GM12878 (cell line): ENCODE measurements at regions not wholly inside any gene's neighbourhood (a gene's known extent, or its start where the extent isn't known, plus 50 kb on each side); places are given as distances from the start of the nearest gene placed in this dataset.
"Not testable (repeated sequence)": the region's sequence is repeated elsewhere in the genome, so short reads cannot be mapped to it uniquely, and the experiment has no call there.

Experiments used
- ATAC-seq: fragments of 200-7000 bp; cut with Tn5 transposase; 3 replicates; pipeline ENCODE4 v1.9.1; 2020; ENCODE audit warnings: mild to moderate bottlenecking, moderate library complexity
- BruUV-seq: library from RNA; stranded (reverse); fragments of 400-500 nt; replicated peaks from 2 replicates; lab custom pipeline; 2021; lab: Mats Ljungman, UMichigan
- CTCF ChIA-PET: fragments of 300-600 bp; sonication (Branson Sonifier 250); formaldehyde crosslinking; extraction: SDS; loops from one replicate; lab custom pipeline; 2021; ENCODE audit warnings: inconsistent platforms; lab: Yijun Ruan, JAX
- POLR2A ChIA-PET: fragments of 350-600 bp; formaldehyde crosslinking; extraction: SDS; loops from one replicate; lab custom pipeline; 2021; ENCODE audit warnings: inconsistent platforms; lab: Charles Lee
- RAD21 ChIA-PET: fragments of 300-600 bp; sonication (Branson Sonifier 250); formaldehyde crosslinking; loops from one replicate; lab custom pipeline; 2023; ENCODE audit warnings: antibody characterized with exemption; ENCODE audit not compliant: unreplicated experiment; lab: Charles Lee
- SMC1A ChIA-PET: fragments of 300-600 bp; sonication (Branson Sonifier 250); formaldehyde crosslinking; loops from one replicate; lab custom pipeline; 2023; ENCODE audit not compliant: unreplicated experiment, uncharacterized antibody; lab: Charles Lee
- DNase-seq: peaks from one replicate; pipeline ENCODE4 v3.0.0-alpha.2; 2011; ENCODE audit warnings: low read depth, low spot score
- FAIRE-seq: peaks from 3 replicates; lab custom pipeline; 2011; peaks lifted over from hg19 to GRCh38; lab: Jason Lieb, UNC
- H2AFZ ChIP-seq: 2 replicates; pipeline ENCODE4 v1.6.0; 2011; ENCODE audit warnings: low read depth, low read length, control low read depth; ENCODE audit not compliant: control insufficient read depth
- H3K27ac ChIP-seq: 2 replicates; pipeline ENCODE4 v1.5.1; 2011; ENCODE audit warnings: control low read depth; ENCODE audit not compliant: control insufficient read depth, insufficient read depth
- H3K27me3 ChIP-seq, 2 experiments: replicated peaks in 1 of 2; 2 replicates each; pipeline versions ENCODE4 v1.6.0 to v1.6.1; 2011; ENCODE audit warnings: low read length in 1 of 2; ENCODE audit not compliant: control insufficient read depth in 2 of 2, insufficient read depth in 2 of 2
- H3K36me3 ChIP-seq, 2 experiments: 2 replicates each; pipeline ENCODE4 v1.5.1; 2011; ENCODE audit warnings: low read length in 1 of 2; ENCODE audit not compliant: control insufficient read depth in 2 of 2, insufficient read depth in 2 of 2
- H3K4me1 ChIP-seq: 2 replicates; pipeline ENCODE4 v1.6.1; 2011; ENCODE audit warnings: mild to moderate bottlenecking, low read length, moderate library complexity, mixed read lengths; ENCODE audit not compliant: control insufficient read depth, insufficient read depth
- H3K4me2 ChIP-seq: 2 replicates; pipeline ENCODE4 v1.6.0; 2011; ENCODE audit warnings: control low read depth; ENCODE audit not compliant: control insufficient read depth, insufficient read depth
- H3K4me3 ChIP-seq: fragments of 200-600 bp; sonication (generic); 2 replicates; pipeline ENCODE4 v1.5.1; 2016
- H3K79me2 ChIP-seq: 2 replicates; pipeline ENCODE4 v1.6.0; 2011; ENCODE audit warnings: low read length; ENCODE audit not compliant: control insufficient read depth, insufficient read depth
- H3K9ac ChIP-seq: 2 replicates; pipeline ENCODE4 v1.8.0; 2011; ENCODE audit warnings: low read length, control low read depth, mixed read lengths; ENCODE audit not compliant: control insufficient read depth, insufficient read depth
- H3K9me3 ChIP-seq: replicated peaks from 3 replicates; pipeline ENCODE4 v1.5.1; 2011; ENCODE audit warnings: mild to moderate bottlenecking, low read length; ENCODE audit not compliant: control insufficient read depth, insufficient read depth
- H4K20me1 ChIP-seq: 2 replicates; pipeline ENCODE4 v1.6.0; 2011; ENCODE audit not compliant: control insufficient read depth, insufficient read depth
- CEBPB ChIP-seq, 2 experiments: fragments of 150-350 bp in 1 of 2; IDR thresholded peaks; 2 replicates each; pipeline ENCODE4 v1.6.1; 2012 to 2014; ENCODE audit warnings: low read depth in 2 of 2, low read length in 2 of 2, borderline replicate concordance in 1 of 2, inconsistent platforms in 1 of 2
- CHD4 ChIP-seq: fragments of 200-600 bp; sonication (generic); IDR thresholded peaks from 2 replicates; pipeline ENCODE4 v1.6.1; 2016; ENCODE audit warnings: mild to moderate bottlenecking
- CREM ChIP-seq: IDR thresholded peaks from 2 replicates; pipeline ENCODE4 v1.6.1; 2014; ENCODE audit warnings: antibody characterized with exemption, low read depth
- ESRRA ChIP-seq: IDR thresholded peaks from 2 replicates; pipeline ENCODE4 v1.6.1; 2012; ENCODE audit warnings: mild to moderate bottlenecking, low read length, improper control_type of control experiment
- NBN ChIP-seq: fragments of 450-650 bp; IDR thresholded peaks from 2 replicates; pipeline ENCODE4 v1.6.1; 2016
- NFYA ChIP-seq: IDR thresholded peaks from 2 replicates; pipeline ENCODE4 v1.6.1; 2011; ENCODE audit warnings: low read depth, mild to moderate bottlenecking, low read length, improper control_type of control experiment, borderline replicate concordance
- NR2C2 ChIP-seq: IDR thresholded peaks from 2 replicates; pipeline ENCODE4 v1.6.1; 2011; ENCODE audit warnings: borderline replicate concordance, low read depth; ENCODE audit not compliant: control insufficient read depth, insufficient read length
- SMC3 ChIP-seq: IDR thresholded peaks from 2 replicates; pipeline ENCODE4 v1.6.1; 2011; ENCODE audit warnings: low read length, improper control_type of control experiment, borderline replicate concordance
- STAT1 ChIP-seq: fragments of 450-650 bp; conservative IDR thresholded peaks from 2 replicates; pipeline ENCODE4 v1.6.1; 2014; ENCODE audit warnings: antibody characterized with exemption, mild to moderate bottlenecking
- STAT3 ChIP-seq: IDR thresholded peaks from 2 replicates; pipeline ENCODE4 v1.6.1; 2011; ENCODE audit warnings: low read depth, low read length, improper control_type of control experiment
- TARDBP ChIP-seq: IDR thresholded peaks from 2 replicates; pipeline ENCODE4 v1.6.1; 2016; ENCODE audit warnings: borderline replicate concordance
- ZZZ3 ChIP-seq: IDR thresholded peaks from 2 replicates; pipeline ENCODE4 v1.6.1; 2011; ENCODE audit warnings: low read depth; ENCODE audit not compliant: control insufficient read depth, insufficient read length
- WGBS: methylation state at CpG from one replicate; pipeline ENCODE4 v1.1.6; 2016; ENCODE audit warnings: low lambda C conversion rate; ENCODE audit not compliant: insufficient replicate concordance, insufficient coverage; ENCODE audit errors: missing lambda C conversion rate; 5-methylcytosine and 5-hydroxymethylcytosine counted together
- in situ Hi-C: fragments of 300-500 bp; cut with MboI; formaldehyde crosslinking; loops from 9 replicates; pipeline ENCODE4 v1.14.3; 2018; ENCODE audit warnings: mixed read lengths
- intact Hi-C: fragments of 100-400 bp; cut with micrococcal nuclease; formaldehyde crosslinking; loops from one replicate; pipeline ENCODE4 v1.14.2; 2022; ENCODE audit not compliant: unreplicated experiment
- TF ChIP-seq, protein P1 (sequence below): fragments of 450-650 bp; IDR thresholded peaks from 2 replicates; pipeline ENCODE4 v1.6.1; 2017; ENCODE audit warnings: mild to moderate bottlenecking, low read depth, inconsistent platforms; ENCODE audit not compliant: poor library complexity, severe bottlenecking

- no peak for TF ChIP-seq TARDBP
- TF ChIP-seq, all 136 proteins: peak for 0
These were observed 803.7 kb downstream of the MCTP2 start (continued) for GRCh38 chr15:95035106-95035505.

GRCh38 chr15:95041297-95041696 lies 809.9 kb downstream of the MCTP2 start:
- SMC1A ChIA-PET = no interaction called here
- no peaks in the 10 kb centered on the region for H3K36me3 ChIP-seq
- BruUV-seq = no TSS peak
- DNase-seq = no peak
- RAD21 ChIA-PET = no interaction called here
- H4K20me1 ChIP-seq = no peaks in the 10 kb centered on the region
- CTCF ChIA-PET = no interaction called here
- no peak overlapping the region for H3K4me3 ChIP-seq
- no peaks in the 10 kb centered on the region for H3K4me1 ChIP-seq
- POLR2A ChIA-PET = no interaction called here
- intact Hi-C loops = no loop called here
- H3K79me2 ChIP-seq = no peaks in the 10 kb centered on the region
- TF ChIP-seq, protein P1, sequence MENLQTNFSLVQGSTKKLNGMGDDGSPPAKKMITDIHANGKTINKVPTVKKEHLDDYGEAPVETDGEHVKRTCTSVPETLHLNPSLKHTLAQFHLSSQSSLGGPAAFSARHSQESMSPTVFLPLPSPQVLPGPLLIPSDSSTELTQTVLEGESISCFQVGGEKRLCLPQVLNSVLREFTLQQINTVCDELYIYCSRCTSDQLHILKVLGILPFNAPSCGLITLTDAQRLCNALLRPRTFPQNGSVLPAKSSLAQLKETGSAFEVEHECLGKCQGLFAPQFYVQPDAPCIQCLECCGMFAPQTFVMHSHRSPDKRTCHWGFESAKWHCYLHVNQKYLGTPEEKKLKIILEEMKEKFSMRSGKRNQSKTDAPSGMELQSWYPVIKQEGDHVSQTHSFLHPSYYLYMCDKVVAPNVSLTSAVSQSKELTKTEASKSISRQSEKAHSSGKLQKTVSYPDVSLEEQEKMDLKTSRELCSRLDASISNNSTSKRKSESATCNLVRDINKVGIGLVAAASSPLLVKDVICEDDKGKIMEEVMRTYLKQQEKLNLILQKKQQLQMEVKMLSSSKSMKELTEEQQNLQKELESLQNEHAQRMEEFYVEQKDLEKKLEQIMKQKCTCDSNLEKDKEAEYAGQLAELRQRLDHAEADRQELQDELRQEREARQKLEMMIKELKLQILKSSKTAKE = no peak
- TF ChIP-seq STAT1 (no peak), NR2C2 (no peak), CEBPB (IDR thresholded peaks at IDR 0.05; ENCODE audit: borderline replicate concordance in 1 of 2, low read depth in 2 of 2, low read length in 2 of 2) (no peak), SMC3 (no peak), NBN (no peak), STAT3 (no peak), ESRRA (no peak), NFYA (no peak), CHD4 (no peak), CREM (no peak), ZZZ3 (no peak)
- WGBS = 37% methylated on average over 1 of the region's 1 CpG
- in situ Hi-C loops = no loop called here
- H3K9ac ChIP-seq = no peak overlapping the region
- H3K9me3 ChIP-seq = no peaks in the 10 kb centered on the region
- H3K27me3 ChIP-seq = no peaks in the 10 kb centered on the region
- H2AFZ ChIP-seq = no peak overlapping the region
- H3K4me2 ChIP-seq = no peak overlapping the region
- H3K27ac ChIP-seq = no peak overlapping the region
- no peak for ATAC-seq
- no peak for FAIRE-seq

DNA sequence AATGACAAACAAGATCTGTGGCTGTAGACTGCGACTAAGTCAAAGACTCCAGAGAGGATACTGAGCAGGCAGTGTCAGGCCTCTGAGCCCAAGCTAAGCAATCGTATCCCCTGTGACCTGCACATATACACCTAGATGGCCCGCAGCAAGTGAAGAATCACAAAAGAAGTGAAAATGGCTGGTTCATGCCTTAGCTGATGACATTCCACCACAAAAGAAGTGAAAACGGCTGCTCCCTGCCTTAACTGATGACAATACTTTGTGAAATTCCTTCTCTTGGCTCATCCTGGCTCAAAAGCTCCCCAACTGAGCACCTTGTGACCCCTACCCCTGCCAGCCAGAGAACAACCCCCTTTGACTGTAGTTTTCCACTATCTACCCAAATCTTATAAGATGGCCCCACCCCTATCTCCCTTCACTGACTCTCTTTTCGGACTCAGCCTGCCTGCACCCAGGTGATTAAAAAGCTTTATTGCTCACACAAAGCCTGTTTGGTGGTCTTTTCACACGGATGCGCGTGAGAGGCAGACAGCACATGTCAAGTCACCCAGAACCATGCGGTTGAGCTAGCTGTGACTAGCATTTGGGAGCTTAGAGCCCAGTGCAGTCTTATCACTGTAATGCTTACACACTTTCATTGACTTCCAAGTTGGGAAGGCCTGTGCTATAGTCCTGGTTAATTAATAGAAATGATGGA lies 812.0 kb downstream of the MCTP2 start:
- CTCF ChIA-PET, H3K4me2 ChIP-seq, ATAC-seq, H3K27ac ChIP-seq, H3K27me3 ChIP-seq, H3K4me1 ChIP-seq, H3K79me2 ChIP-seq, POLR2A ChIA-PET, SMC1A ChIA-PET, H3K4me3 ChIP-seq, FAIRE-seq, BruUV-seq, DNase-seq, in situ Hi-C loops, intact Hi-C loops, H2AFZ ChIP-seq, H3K9ac ChIP-seq, H3K36me3 ChIP-seq, H4K20me1 ChIP-seq, RAD21 ChIA-PET, H3K9me3 ChIP-seq: not testable (repeated sequence)
- WGBS = 18% methylated on average over 9 of the region's 9 CpGs
